Erythroblast (primary cell): ENCODE measurements at regions not wholly inside any gene's neighbourhood (a gene's known extent, or its start where the extent isn't known, plus 50 kb on each side); places are given as distances from the start of the nearest gene placed in this dataset.

ENCODE experiments used
- GATA1 ChIP-seq: IDR thresholded peaks from 2 replicates; pipeline ENCODE4 v1.6.1; 2011; ENCODE audit warnings: low read depth, mild to moderate bottlenecking, control low read depth, low read length, moderate library complexity
- POLR2A ChIP-seq: IDR thresholded peaks from 2 replicates; pipeline ENCODE4 v1.6.1; 2011; ENCODE audit warnings: mild to moderate bottlenecking, low read length

DNA sequence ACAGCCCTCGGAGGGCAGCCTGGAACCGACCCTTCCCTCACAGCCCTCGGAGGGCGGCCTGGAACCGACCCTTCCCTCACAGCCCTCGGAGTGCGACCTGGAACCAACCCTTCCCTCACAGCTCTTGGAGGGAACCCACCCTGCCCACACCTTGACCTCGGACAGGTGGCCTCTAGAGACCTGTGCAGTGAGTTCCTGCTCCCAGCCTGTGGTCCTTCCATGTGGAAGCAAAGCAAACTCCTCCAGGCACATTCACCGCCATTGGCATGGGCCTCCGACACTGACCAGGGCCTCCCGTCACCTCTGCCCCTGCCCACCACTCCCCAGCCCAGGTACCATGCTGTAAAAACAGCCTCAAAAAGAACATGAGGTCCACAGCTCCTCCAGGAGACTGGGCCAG, 272.1 kb downstream of the BRD1 start:
- TF ChIP-seq POLR2A (no peak), GATA1 (no peak)
